GM10266 (cell line): ENCODE measurements at regions not wholly inside any gene's neighbourhood (a gene's known extent, or its start where the extent isn't known, plus 50 kb on each side); places are given as distances from the start of the nearest gene placed in this dataset.
A peak's percentile ranks its signal among the peaks of the same experiment; 100 is the strongest.
"Not testable (repeated sequence)": the region's sequence is repeated elsewhere in the genome, so short reads cannot be mapped to it uniquely, and the experiment has no call there.

Experiments
- DNase-seq: peaks from one replicate; pipeline ENCODE4 v3.0.0; 2012; ENCODE audit errors: extremely low spot score
- CTCF ChIP-seq: IDR thresholded peaks from 2 replicates; pipeline ENCODE4 v1.5.1; 2012; ENCODE audit warnings: mild to moderate bottlenecking, low read depth; ENCODE audit not compliant: control insufficient read depth, insufficient read depth; ENCODE audit errors: missing control alignments

- no peak for TF ChIP-seq CTCF
- DNase-seq = no peak
Measured at GRCh38 chr14:31911160-31911559, 165.9 kb upstream of the ARHGAP5 start.

GRCh38 chr14:31913370-31913769, 163.7 kb upstream of the ARHGAP5 start:
- no peak for DNase-seq
- no peak for TF ChIP-seq CTCF

GRCh38 chr14:31918289-31918688, 158.8 kb upstream of the ARHGAP5 start:
- not testable (repeated sequence) for DNase-seq

- DNase-seq = no peak
- no peak for TF ChIP-seq CTCF
Measured at GRCh38 chr14:31920001-31920400, 157.1 kb upstream of the ARHGAP5 start.

GRCh38 chr14:31920989-31921650, 156.0 kb upstream of the ARHGAP5 start:
- no peak for TF ChIP-seq CTCF
- DNase-seq = no peak

- no peak for DNase-seq
- no peak for TF ChIP-seq CTCF
Measured at GRCh38 chr14:31921721-31922120, 155.4 kb upstream of the ARHGAP5 start.

GRCh38 chr14:31926123-31926522, 151.0 kb upstream of the ARHGAP5 start:
- TF ChIP-seq CTCF = peak; percentile 62
- DNase-seq = peak; percentile 56
